Activated naive CD4-positive, alpha-beta T cell treated with anti-CD3 and anti-CD28 coated beads, Interleukin-2, amount 10 ng/mL, durations not matched to agents 7 days and 5 days (primary cell): ENCODE measurements at regions not wholly inside any gene's neighbourhood (a gene's known extent, or its start where the extent isn't known, plus 50 kb on each side); places are given as distances from the start of the nearest gene placed in this dataset.

Source experiments
- CTCF ChIA-PET: fragments of 350-600 bp; sonication (Branson Sonifier 250); formaldehyde crosslinking; loops from one replicate; lab custom pipeline; 2021; ENCODE audit warnings: antibody characterized with exemption; lab: Charles Lee
- DNase-seq: peaks from one replicate; pipeline ENCODE4 v3.0.0-alpha.2; 2020
- H3K27ac Mint-ChIP-seq: one replicate; pipeline ENCODE4 v1.8.0; 2021; ENCODE audit warnings: mild to moderate bottlenecking, moderate library complexity, mixed read lengths
- H3K27me3 Mint-ChIP-seq: one replicate; pipeline ENCODE4 v1.8.0; 2021; ENCODE audit warnings: mild to moderate bottlenecking, mixed read lengths
- H3K36me3 Mint-ChIP-seq: one replicate; pipeline ENCODE4 v1.8.0; 2021; ENCODE audit warnings: mixed read lengths
- H3K4me1 Mint-ChIP-seq: one replicate; pipeline ENCODE4 v1.8.0; 2021; ENCODE audit warnings: mixed read lengths
- H3K4me3 Mint-ChIP-seq: one replicate; pipeline ENCODE4 v1.8.0; 2021; ENCODE audit warnings: mild to moderate bottlenecking, moderate library complexity, mixed read lengths
- H3K9me3 Mint-ChIP-seq: one replicate; pipeline ENCODE4 v1.8.0; 2021; ENCODE audit warnings: mixed read lengths

- no peak overlapping the region for H3K4me3 Mint-ChIP-seq
- DNase-seq, result no peak
- H3K27ac Mint-ChIP-seq, result no peak overlapping the region
- H3K27me3 Mint-ChIP-seq, result no peaks in the 10 kb centered on the region
- no peaks in the 10 kb centered on the region for H3K4me1 Mint-ChIP-seq
- no peaks in the 10 kb centered on the region for H3K9me3 Mint-ChIP-seq
- H3K36me3 Mint-ChIP-seq, result no peaks in the 10 kb centered on the region
- CTCF ChIA-PET, result no interaction called here
Measured at GRCh38 chr18:38899252-38899651, 1333.7 kb upstream of the CELF4 start.

DNA sequence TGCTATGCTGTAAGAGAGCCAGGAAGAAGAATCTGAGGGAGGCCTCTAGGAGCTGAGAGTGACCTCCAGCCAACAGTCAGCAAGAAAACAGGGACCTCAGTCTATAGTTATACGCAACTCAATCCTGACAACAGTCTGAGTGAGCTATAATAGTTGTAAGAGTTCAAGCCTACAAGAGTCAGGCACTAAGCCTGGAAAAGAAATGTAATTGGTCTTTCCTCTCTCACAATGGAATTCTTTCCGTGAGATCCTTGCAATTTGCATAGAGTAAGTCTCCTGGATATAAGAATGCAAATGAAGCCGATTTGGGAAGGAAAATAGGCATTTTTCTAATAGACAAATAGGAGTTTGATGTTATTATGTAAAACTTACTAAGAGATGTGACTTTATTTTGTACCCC is 1332.6 kb upstream of the CELF4 start:
- DNase-seq, result no peak
- H3K4me3 Mint-ChIP-seq, result no peak overlapping the region
- CTCF ChIA-PET, result no interaction called here
- H3K27me3 Mint-ChIP-seq, result no peaks in the 10 kb centered on the region
- no peak overlapping the region for H3K27ac Mint-ChIP-seq
- H3K36me3 Mint-ChIP-seq, result no peaks in the 10 kb centered on the region
- H3K4me1 Mint-ChIP-seq, result no peaks in the 10 kb centered on the region
- H3K9me3 Mint-ChIP-seq, result no peaks in the 10 kb centered on the region

- H3K36me3 Mint-ChIP-seq, result no peaks in the 10 kb centered on the region
- no peaks in the 10 kb centered on the region for H3K4me1 Mint-ChIP-seq
- no peak for DNase-seq
- peaks cover 2% of the 10 kb centered on the region for H3K9me3 Mint-ChIP-seq
- no peak overlapping the region for H3K4me3 Mint-ChIP-seq
- no peaks in the 10 kb centered on the region for H3K27me3 Mint-ChIP-seq
- CTCF ChIA-PET, result no interaction called here
- H3K27ac Mint-ChIP-seq, result no peak overlapping the region
Measured at GRCh38 chr18:38895560-38895959, 1330.0 kb upstream of the CELF4 start.

GRCh38 chr18:38887671-38888020 is 1322.0 kb upstream of the CELF4 start:
- Mint-ChIP-seq H3K4me1 (no peaks in the 10 kb centered on the region), H3K27me3 (no peaks in the 10 kb centered on the region), H3K4me3 (no peak overlapping the region), H3K9me3 (peaks cover 2% of the 10 kb centered on the region), H3K36me3 (no peaks in the 10 kb centered on the region), H3K27ac (no peak overlapping the region)
- DNase-seq, result no peak
- CTCF ChIA-PET, result no interaction called here

DNA sequence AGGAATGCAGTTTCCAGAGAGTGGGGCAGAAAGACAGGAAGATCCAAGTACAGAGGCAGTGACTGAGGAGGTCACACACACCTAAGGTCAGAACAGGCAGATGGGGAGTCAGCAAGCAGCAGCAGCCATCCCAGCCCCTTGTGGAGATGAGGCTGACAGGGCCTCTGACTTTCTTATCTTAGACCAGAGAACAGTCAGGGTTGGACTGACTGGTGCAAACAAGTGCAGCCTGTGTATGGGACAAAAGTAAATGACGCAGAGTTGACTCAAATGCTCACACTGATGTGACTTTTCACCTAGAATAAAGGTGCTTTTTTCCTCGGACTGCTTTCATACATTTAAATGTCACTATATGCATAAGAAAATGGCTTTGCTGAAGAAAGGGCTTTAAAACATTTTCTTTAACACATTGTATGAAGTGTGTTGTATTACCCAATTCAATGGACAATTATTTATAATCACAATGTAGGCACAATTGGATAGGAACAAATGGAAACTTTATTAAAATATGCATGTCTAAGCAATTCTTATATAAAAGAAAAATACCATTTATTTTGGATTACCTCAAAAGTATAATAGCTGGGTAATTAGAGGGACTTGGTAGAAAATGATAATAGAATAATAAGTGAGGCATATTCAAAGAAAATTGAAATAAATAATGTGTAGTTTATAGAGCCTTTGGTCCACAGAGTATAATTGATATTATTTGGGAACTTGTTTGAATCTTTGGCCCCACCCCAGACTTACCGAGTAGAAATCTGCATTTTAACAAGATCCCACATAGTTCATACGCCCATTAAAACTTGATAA is 1321.5 kb upstream of the CELF4 start:
- CTCF ChIA-PET, result no interaction called here
- Mint-ChIP-seq H3K36me3 (no peaks in the 10 kb centered on the region), H3K4me3 (no peak overlapping the region), H3K27ac (no peak overlapping the region), H3K9me3 (peaks cover 1% of the 10 kb centered on the region), H3K27me3 (no peaks in the 10 kb centered on the region), H3K4me1 (no peaks in the 10 kb centered on the region)
- DNase-seq, result no peak

DNA sequence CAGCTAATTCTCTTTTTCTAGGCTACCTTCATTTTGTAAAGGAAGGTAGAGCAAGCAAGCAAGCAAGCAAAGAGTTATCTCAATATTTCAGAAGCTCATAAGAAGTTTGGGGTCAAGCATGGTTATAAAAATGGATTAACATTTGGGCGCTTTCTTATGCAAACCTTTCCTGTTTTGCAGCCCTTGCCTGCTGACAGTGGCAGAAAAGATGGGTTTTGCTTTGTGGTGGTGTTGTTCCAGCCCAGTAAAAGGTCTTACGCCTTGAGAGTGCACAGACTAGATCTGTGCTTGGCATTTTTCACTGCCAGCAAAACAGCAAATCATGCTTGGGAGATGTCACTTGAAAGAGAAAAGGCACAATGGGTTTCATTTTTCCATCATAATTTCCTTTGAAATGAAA is 1320.6 kb upstream of the CELF4 start:
- no peaks in the 10 kb centered on the region for H3K36me3 Mint-ChIP-seq
- H3K27ac Mint-ChIP-seq, result no peak overlapping the region
- no peaks in the 10 kb centered on the region for H3K27me3 Mint-ChIP-seq
- no peaks in the 10 kb centered on the region for H3K4me1 Mint-ChIP-seq
- H3K4me3 Mint-ChIP-seq, result no peak overlapping the region
- CTCF ChIA-PET, result no interaction called here
- DNase-seq, result no peak
- H3K9me3 Mint-ChIP-seq, result no peaks in the 10 kb centered on the region

DNA sequence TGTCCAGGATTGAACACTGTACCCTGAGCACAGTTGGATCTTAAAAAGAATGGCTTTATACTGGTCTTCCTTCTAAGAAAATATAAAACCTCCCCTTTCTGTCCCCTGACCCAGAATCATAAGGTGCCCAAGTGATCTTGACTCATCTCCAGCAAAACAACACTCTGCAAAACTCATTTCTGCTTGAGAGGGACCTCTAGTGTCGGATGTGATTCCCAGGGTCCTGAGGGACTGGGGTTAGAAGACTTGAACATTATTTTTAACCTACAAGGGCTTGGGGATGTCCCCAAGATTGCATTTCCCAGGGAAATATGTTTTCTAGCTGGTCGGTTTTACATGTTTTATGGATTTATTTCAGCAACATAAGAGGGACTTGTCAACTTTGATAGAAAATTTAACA is 1318.5 kb upstream of the CELF4 start:
- H3K4me1 Mint-ChIP-seq, result no peaks in the 10 kb centered on the region
- CTCF ChIA-PET, result no interaction called here
- no peaks in the 10 kb centered on the region for H3K36me3 Mint-ChIP-seq

DNA sequence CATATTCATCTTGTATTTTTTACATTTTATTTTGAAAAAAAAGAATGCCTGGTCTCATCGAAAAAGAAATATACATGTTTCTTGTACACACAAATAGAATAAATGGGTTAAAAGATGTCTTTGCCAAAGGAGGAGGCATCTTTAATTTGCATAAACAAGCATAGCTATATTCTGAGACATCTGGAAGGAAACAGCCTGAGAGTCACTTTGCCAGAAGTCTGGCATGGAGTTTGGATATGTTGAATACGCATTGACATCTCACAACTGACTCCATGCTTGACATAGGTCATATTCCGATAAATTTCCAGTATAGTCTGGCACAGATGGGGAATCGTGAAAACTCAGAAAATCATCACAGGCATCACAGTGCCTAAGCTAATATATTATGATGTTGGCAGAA is 1317.5 kb upstream of the CELF4 start:
- CTCF ChIA-PET, result no interaction called here
- no peaks in the 10 kb centered on the region for H3K36me3 Mint-ChIP-seq
- H3K9me3 Mint-ChIP-seq, result no peaks in the 10 kb centered on the region
- no peaks in the 10 kb centered on the region for H3K27me3 Mint-ChIP-seq
- no peak overlapping the region for H3K27ac Mint-ChIP-seq
- H3K4me1 Mint-ChIP-seq, result no peaks in the 10 kb centered on the region
- DNase-seq, result no peak
- no peak overlapping the region for H3K4me3 Mint-ChIP-seq

More for the DNA sequence above, 1318.5 kb upstream of the CELF4 start:
- Mint-ChIP-seq H3K27ac (no peak overlapping the region), H3K27me3 (no peaks in the 10 kb centered on the region), H3K9me3 (no peaks in the 10 kb centered on the region), H3K4me3 (no peak overlapping the region)
- no peak for DNase-seq

DNA sequence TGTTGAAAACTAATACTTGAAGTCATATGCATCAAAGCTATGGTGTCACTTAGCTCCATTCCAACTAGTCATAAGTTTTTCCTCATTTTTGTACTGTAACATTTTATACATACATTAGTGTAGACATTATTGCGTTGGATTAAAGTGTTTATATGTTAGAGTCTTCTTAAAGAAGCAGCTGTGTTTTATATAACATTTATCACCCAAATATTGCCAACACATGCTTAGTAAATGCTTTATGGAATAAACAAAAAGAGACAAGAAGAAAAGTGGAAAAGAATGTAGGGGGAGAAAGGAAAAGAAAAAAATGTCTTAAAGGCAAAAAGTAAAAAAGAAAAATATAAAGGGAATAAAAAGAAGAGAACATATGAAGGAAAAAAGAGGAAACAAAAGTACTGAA is 1314.3 kb upstream of the CELF4 start:
- no peak for DNase-seq
- H3K27me3 Mint-ChIP-seq, result no peaks in the 10 kb centered on the region
- no peaks in the 10 kb centered on the region for H3K36me3 Mint-ChIP-seq
- CTCF ChIA-PET, result no interaction called here
- no peaks in the 10 kb centered on the region for H3K9me3 Mint-ChIP-seq
- H3K27ac Mint-ChIP-seq, result no peak overlapping the region
- no peak overlapping the region for H3K4me3 Mint-ChIP-seq
- no peaks in the 10 kb centered on the region for H3K4me1 Mint-ChIP-seq

DNA sequence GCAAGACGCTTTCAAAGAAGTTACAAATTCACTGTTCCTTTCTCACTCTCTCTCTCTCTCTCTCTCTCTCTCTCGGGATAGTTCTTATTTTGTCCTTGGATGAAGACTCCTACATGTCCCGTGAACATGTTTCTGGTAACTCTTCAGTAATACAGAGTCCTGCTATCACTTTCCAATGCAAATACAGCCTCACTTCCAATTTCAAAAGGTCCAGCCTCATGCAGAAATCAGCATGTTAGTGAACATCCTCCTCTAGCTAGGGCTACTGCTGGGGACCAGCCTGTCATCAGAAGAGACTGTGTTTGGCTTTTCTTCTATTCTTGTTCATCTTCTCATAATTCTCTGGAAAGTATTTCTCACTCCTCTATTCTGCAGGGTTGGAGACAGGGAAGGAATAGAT is 1306.7 kb upstream of the CELF4 start:
- H3K4me1 Mint-ChIP-seq, result no peaks in the 10 kb centered on the region
- no peaks in the 10 kb centered on the region for H3K27me3 Mint-ChIP-seq
- H3K27ac Mint-ChIP-seq, result no peak overlapping the region
- DNase-seq, result no peak
- CTCF ChIA-PET, result no interaction called here
- H3K36me3 Mint-ChIP-seq, result no peaks in the 10 kb centered on the region
- H3K9me3 Mint-ChIP-seq, result no peaks in the 10 kb centered on the region
- H3K4me3 Mint-ChIP-seq, result no peak overlapping the region

DNA sequence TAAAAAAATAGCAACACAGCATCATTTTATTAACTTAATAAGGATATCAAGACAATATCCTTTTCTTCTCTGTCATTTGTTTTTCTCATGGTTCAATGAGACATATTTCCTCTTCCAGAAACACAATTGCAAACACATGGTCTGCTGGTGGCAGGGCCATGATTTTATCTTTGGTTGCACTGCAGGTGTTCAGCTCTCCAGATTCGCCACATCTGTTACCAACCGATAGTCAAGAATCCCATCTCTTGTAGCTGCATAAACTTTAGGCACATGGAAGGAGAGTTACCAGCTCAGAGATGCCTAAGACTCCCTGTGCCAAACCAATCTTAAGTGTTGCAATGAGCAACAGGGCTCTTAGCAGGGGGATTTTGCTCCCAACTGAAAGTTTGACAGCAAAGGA is 1303.2 kb upstream of the CELF4 start:
- H3K27me3 Mint-ChIP-seq, result no peaks in the 10 kb centered on the region
- no peak for DNase-seq
- H3K4me1 Mint-ChIP-seq, result no peaks in the 10 kb centered on the region
- CTCF ChIA-PET, result no interaction called here
- no peaks in the 10 kb centered on the region for H3K9me3 Mint-ChIP-seq
- no peaks in the 10 kb centered on the region for H3K36me3 Mint-ChIP-seq
- H3K27ac Mint-ChIP-seq, result no peak overlapping the region
- no peak overlapping the region for H3K4me3 Mint-ChIP-seq

DNA sequence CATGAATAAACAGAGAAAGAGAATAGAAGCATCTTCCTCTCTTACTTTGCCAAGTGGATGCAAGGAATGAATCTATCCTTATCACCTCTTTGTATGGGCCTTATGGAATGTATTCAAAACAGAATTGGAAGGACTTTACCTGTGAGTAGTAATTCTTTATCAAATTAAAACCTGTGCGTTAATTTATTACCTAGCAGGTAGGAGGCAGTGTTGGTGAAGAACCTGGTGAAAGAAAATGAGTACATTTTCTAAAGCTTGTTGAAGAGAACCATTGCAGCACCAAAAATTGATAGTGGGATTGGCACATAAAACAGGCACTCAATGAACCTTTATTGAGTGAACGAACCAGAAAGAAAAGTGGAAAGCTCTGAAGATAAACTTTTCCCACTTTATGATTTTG is 1302.1 kb upstream of the CELF4 start:
- Mint-ChIP-seq H3K4me1 (no peaks in the 10 kb centered on the region), H3K4me3 (no peak overlapping the region)
- CTCF ChIA-PET, result no interaction called here

DNA sequence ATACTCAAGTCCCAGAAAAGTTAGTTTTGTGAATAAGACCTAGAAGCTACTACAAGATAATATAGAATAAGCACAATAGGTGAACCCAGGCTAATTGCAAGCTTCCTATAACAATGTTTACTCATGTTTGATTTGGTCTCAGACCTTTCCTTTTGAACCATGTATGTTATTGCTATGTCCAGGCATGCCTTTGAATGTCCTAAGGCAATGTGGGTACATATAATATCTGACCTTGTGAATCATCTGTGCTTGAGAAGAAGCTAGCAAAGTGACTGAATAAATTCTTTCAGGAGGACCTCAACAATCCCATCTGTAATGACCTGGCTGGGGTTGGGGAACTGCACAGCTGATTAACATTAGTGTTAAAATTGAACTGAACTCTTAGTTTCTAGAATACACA is 1285.9 kb upstream of the CELF4 start:
- Mint-ChIP-seq H3K36me3 (no peaks in the 10 kb centered on the region), H3K27me3 (no peaks in the 10 kb centered on the region), H3K27ac (no peak overlapping the region), H3K4me1 (no peaks in the 10 kb centered on the region), H3K9me3 (peaks cover 10% of the 10 kb centered on the region), H3K4me3 (no peak overlapping the region)
- CTCF ChIA-PET, result no interaction called here
- DNase-seq, result no peak

More for the DNA sequence above, 1302.1 kb upstream of the CELF4 start:
- H3K36me3 Mint-ChIP-seq, result no peaks in the 10 kb centered on the region
- H3K27ac Mint-ChIP-seq, result no peak overlapping the region
- no peaks in the 10 kb centered on the region for H3K27me3 Mint-ChIP-seq
- H3K9me3 Mint-ChIP-seq, result no peaks in the 10 kb centered on the region
- no peak for DNase-seq

GRCh38 chr18:38847326-38847725 is 1281.7 kb upstream of the CELF4 start:
- no peak for DNase-seq
- Mint-ChIP-seq H3K36me3 (no peaks in the 10 kb centered on the region), H3K27me3 (no peaks in the 10 kb centered on the region), H3K27ac (no peak overlapping the region), H3K4me3 (no peak overlapping the region), H3K9me3 (peaks cover 2% of the 10 kb centered on the region), H3K4me1 (no peaks in the 10 kb centered on the region)
- CTCF ChIA-PET, result no interaction called here

DNA sequence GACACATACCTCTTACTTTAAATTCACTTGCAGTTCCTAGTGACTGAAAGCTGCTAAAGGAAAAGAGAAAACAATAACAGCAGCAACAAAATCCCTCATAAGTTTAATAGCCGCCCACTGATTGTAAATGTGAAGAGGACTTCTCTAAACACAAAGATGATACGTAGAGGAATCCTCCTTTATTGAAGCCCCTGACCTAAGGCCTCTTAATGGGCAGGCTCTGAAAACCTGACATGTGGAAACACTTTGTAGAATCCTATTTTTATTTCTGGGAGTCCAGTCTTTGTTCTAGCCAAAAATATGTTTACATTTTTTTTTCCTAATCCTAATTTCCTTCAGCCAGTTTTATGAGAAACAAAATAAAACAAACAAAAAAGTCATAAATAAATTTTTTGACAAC is 1277.7 kb upstream of the CELF4 start:
- no peak overlapping the region for H3K4me3 Mint-ChIP-seq
- no peaks in the 10 kb centered on the region for H3K36me3 Mint-ChIP-seq
- H3K9me3 Mint-ChIP-seq, result no peaks in the 10 kb centered on the region
- H3K27ac Mint-ChIP-seq, result no peak overlapping the region
- no peaks in the 10 kb centered on the region for H3K4me1 Mint-ChIP-seq
- no peak for DNase-seq
- H3K27me3 Mint-ChIP-seq, result no peaks in the 10 kb centered on the region
- CTCF ChIA-PET, result no interaction called here

- H3K27ac Mint-ChIP-seq, result no peak overlapping the region
- H3K27me3 Mint-ChIP-seq, result no peaks in the 10 kb centered on the region
- H3K9me3 Mint-ChIP-seq, result no peaks in the 10 kb centered on the region
- H3K36me3 Mint-ChIP-seq, result no peaks in the 10 kb centered on the region
- DNase-seq, result no peak
- CTCF ChIA-PET, result no interaction called here
- H3K4me1 Mint-ChIP-seq, result no peaks in the 10 kb centered on the region
- H3K4me3 Mint-ChIP-seq, result no peak overlapping the region
Measured at GRCh38 chr18:38826247-38826646, 1260.6 kb upstream of the CELF4 start.
